HPDE6-E6E7 (cell line): ENCODE measurements at regions not wholly inside any gene's neighbourhood (a gene's known extent, or its start where the extent isn't known, plus 50 kb on each side); places are given as distances from the start of the nearest gene placed in this dataset.

Experiments used
- DNase-seq: peaks from one replicate; pipeline ENCODE4 v3.0.0; 2011; ENCODE audit warnings: missing footprints; ENCODE audit errors: extremely low spot score

DNA sequence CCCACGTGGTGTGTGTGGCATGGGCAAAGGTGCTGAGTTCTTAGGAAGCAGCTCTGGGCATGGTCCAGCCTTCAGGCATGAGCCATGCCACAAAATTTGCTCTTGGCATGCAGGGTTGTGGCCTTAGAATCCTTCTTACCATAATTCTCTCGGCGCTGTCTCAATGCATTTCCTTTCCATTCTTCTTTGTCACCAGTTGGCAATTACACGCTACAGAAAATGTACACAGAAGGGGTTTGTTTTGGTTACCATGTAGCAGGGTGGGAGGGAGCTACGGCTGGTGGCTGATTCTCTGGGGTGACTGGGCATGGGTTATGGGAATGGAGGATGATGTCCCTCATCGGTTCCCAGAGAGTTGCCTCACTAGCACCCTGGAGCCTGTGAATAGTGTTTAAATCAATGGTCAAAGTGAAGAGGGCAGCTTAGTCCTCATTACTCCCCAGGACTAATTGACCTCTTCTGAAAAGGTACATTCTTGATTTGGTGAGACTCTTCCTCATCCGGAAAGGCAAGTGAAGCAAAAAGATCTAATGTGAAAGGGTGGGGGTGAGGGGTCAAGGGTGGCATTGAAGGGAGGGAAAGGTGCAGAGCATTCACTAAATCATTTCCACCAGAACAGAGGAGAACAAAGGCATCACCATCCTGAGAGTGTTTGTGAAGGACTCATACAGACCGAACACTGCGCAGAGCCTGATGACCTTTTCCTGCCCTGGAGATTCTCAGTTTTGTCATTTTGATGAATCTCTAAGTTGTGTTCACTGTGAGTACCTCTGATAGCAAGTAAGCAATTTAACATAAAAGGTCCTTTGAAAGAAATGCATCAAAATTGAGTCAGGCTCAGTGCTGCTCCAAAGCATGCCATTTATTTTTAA lies 199.8 kb upstream of the SFRP2 start:
- no peak for DNase-seq

DNA sequence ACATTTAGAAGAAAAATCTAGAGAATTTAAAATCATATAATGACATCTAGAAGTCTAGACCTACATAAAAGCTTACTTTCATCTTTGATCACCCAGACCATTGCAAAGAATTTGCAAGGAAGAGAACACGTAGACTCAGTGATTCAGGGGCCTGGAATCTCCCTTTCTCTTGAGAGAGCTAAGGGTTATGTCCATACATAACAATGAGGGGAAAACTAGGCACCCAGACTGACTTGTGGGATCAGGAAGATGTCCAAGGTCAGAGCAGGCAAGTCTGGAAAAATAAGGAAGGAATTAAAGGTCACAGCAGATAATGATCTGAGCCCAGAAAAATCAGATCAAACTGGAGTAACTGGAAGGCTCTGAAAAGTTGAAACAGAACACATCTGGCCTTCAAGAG lies 198.4 kb upstream of the SFRP2 start:
- no peak for DNase-seq

DNA sequence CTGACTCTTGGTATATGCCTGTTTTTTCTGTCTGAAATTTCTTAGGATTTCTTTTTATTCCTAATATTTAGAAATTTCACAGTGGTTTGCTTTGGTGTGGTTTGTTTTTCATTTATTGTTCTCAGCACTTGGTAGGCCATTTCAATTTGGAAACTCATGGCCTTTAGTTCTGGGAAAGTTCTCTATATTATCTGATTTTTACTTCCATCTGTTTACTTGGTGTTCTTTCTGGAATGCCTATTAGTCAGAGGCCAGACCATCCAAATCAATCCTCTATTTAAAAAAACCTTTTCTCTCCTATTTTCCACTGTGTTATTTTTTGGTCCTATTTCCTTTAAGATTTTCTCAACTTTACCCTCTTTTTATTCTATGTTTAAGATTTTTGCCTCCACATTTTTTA lies 188.1 kb upstream of the SFRP2 start:
- DNase-seq = no peak

DNA sequence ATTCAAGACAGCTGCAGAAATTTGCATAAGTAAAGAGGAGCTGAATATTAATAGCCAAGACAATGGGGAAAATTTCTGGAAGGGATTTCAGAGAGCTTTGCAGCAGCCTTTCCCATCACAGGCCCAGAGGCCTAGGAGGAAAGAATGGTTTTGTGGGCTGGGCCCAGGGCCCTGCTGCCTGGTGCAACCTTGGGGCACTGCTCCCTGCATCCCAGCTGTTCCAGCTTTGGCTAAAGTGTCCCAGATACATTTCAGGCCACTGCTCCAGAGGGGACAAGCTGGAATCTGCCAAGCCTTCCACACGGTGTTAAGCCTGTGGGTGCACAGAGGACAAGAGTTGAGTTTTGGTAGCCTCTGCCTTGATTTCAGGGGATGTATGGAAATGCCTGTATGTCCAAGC lies 185.6 kb upstream of the SFRP2 start:
- no peak for DNase-seq

GRCh38 chr4:153973942-153974341 lies 185.1 kb upstream of the SFRP2 start:
- DNase-seq = no peak

DNA sequence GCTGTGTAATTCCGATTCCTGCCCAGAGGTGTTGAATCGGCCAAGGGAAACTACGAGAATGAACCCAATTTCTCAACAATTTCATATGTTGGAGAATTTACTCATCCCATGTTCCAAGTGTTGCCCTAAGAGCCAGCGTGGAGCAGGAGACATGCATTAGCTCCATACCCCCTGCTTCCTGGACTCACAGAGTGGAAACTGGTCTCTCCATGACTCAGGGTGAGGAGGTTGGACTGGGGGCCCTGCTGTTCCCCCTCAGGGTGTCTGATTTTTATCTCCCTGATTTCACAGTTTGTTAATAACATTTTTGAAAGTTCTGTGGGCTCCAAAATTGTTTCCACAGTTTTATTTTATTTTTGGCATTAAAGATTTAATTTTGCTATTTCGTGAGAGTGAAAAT lies 183.0 kb upstream of the SFRP2 start:
- no peak for DNase-seq

GRCh38 chr4:153970169-153970568 lies 181.3 kb upstream of the SFRP2 start:
- DNase-seq = no peak

DNA sequence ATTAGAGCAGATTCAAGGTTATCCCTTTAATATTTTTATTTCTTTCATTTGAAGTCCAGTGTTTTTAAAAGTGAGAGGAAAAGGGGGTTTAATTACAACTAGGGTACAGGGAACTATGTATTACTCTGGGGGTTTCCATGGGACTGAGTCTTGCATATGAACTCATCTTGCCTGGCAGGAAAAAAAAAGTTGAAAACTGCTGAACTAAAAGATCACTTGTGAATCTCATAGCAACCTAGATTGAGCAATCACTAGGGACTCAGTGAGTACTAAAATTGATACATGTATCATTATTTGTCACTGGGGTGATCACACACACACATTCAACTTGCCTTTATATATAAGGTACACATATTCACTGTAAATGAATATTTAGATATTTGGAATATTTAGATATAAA lies 180.7 kb upstream of the SFRP2 start:
- no peak for DNase-seq

DNA sequence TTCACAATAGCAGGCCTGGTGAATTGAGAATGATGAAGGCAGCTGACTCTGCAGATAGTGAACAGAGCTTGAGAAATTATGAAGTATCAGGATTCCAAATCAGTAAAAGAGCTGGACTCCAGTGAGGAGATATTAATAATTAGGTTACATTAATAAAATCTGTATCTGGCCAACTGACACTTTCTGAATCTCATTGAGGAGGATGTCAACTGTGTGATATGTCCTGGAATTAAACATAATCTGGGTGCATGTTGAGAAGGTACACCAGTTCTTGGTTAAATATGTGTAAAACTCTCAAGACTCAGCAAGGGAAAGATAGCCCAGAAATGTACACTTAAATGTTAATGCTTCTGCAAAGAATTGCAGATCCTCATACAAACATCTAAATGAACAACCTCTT lies 177.8 kb upstream of the SFRP2 start:
- DNase-seq = no peak

- no peak for DNase-seq
Observed at GRCh38 chr4:153963216-153963615, 174.3 kb upstream of the SFRP2 start.

DNA sequence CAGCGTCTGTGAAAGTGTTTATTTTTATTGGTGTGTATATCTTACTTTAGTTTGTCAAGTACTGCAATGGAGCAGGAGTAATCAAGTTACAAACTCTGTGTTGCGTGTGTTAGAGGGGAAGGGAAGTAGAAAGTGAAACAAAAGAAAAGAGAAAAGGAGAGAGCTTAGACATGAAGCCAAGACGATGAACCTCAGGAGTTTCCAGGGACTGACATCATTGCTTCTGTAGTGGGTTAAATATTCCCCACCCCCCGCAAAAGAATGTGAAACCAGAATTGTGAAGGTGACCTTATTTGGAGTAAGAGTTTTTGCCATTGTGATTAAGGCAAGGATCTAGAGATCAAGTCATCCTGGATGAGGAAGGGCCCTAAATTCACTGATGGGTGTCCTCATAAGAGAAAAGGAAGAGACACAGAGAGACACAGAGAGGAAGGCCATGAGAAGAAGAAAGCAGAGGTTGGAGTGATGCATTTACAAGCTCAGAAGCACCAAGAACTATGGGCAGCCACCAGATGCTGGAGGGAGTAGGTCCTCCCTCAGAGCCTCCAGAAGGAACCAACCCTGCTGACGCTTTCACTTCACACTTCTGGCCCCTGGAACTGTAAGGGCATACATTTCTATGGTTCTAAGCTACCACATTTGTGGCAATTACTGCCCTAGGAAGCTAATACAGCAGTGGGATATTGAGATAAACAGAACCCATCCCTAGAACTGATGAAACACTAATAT lies 173.6 kb upstream of the SFRP2 start:
- no peak for DNase-seq

GRCh38 chr4:153955327-153955726 lies 166.4 kb upstream of the SFRP2 start:
- DNase-seq = no peak

- DNase-seq = no peak
Observed at GRCh38 chr4:153954654-153955053, 165.8 kb upstream of the SFRP2 start.

DNA sequence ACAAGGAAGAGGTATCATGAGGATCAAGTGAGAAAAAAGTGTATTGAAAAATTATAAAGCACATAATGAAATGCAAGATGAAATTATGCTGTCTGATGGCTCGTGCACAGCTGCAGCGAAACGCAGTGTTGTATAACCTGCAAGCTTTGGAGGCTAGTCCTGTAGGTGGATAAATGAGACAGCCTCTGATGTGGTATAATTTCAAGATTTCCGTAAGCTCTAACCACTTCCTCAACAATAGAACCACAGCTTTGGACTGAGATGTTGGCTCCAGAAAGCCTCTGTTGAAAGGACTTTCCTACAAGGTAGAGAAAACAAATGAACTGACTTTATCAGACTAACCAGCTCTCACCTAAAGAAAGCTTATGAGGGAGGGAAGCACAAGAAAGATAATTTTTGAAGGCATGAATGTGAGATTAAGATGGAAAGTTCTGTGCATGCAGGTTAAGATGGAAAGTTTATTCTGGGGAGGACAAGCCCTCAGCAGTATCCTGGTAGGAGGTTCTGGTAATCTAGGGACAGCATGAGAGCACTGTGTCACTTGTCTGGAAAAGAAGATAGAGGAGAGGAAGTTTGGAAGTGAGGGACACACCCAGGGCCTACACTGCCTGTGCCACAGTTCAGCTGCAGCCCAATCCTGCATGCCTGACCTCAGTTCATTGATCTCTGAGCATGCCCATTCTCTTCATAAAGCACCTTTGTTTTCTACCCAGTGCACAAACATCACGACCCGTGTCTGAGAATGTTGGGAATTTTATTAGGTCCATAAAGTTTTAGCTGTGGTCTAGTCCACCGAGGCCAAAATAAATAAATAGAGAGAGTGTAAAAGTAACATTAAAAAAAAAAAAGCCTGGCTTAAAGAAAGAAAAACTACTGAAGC lies 161.5 kb upstream of the SFRP2 start:
- DNase-seq = no peak

DNA sequence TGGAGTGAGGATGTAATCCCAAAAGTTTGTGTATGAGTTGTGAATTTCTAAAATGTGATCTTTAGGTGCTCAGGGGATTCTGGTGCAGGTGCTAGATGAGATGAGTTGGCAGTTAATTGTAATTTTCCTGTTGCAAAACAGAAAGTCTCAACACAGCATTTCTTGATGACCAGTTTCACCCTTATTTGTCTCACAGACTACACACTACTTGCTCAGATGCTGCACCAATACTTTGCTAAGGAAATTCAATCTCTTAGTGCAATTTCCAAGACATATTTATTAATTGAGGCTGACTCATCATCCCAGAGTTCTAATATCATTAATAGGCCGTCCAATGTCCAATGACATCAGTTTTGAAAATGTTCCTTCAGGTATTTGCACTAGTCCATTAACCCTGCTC lies 159.2 kb upstream of the SFRP2 start:
- no peak for DNase-seq

DNA sequence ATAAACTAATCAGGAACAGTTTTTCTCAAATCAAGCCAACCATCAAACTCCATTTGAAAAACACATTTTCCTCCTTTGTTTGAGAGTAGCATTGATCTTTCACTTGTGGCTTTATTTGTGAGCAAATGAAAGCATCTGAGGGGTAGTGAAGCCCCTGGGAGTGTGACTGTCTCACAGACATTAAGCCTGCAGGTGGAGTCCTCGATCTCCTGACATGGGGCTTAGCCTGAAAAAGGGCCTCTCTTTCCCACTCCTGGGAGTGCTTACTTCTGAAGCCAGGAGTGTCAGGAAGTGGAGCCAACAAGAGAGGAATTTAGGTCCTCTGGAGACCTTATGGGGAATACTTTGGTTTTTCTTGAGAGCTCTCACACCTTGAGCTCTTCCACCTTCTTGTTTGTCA lies 158.2 kb upstream of the SFRP2 start:
- no peak for DNase-seq

GRCh38 chr4:153945704-153946103 lies 156.8 kb upstream of the SFRP2 start:
- no peak for DNase-seq

- no peak for DNase-seq
Observed at GRCh38 chr4:153943738-153944415, 155.0 kb upstream of the SFRP2 start.

- DNase-seq = no peak
Observed at GRCh38 chr4:153940916-153941315, 152.0 kb upstream of the SFRP2 start.

DNA sequence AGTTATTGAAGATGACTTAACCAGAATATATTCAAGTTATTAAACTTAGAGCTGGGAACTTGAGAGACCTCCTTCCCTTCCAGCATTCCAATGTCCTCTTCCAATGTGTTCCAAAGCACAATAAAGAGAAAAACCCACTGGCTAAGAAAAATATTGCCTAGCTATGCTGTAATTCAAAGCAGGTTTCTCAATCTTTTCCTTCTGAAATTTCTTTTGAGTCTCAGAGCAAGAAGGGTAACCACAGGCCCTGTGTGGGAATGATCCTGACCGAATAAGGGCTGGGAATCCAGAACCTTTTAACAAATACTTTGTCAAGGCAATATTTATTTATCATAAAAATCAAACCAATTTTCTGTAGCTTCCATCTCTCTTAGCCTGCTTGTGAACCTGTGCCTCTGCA lies 150.7 kb upstream of the SFRP2 start:
- no peak for DNase-seq

DNA sequence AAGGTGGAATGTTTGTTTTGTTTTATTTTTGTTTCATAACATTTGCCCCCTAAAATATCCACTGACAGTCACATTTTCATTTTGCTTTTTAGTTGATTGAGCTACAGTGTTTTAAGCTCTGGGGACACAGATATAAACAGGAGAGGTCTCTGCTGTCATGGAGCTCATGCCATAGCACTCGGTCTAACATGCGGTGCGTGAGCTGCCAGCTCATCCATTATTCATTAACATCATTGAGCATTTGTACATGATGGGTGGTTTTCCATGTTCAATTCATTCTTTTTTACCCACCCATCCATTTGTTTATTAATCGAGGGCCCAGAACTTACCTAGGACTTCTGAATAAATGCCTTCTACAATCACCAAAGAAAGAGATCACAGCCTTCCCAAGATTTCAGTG lies 150.1 kb upstream of the SFRP2 start:
- no peak for DNase-seq

- DNase-seq = no peak
Observed at GRCh38 chr4:153937289-153937688, 148.4 kb upstream of the SFRP2 start.
